CD4-positive, alpha-beta memory T cell (primary cell): ENCODE measurements at regions not wholly inside any gene's neighbourhood (a gene's known extent, or its start where the extent isn't known, plus 50 kb on each side); places are given as distances from the start of the nearest gene placed in this dataset.
"Not testable (repeated sequence)": the region's sequence is repeated elsewhere in the genome, so short reads cannot be mapped to it uniquely, and the experiment has no call there.

Source experiments
- CTCF ChIA-PET: fragments of 350-600 bp; sonication (Branson Sonifier 250); formaldehyde crosslinking; loops from one replicate; lab custom pipeline; 2021; ENCODE audit warnings: inconsistent platforms; ENCODE audit not compliant: partially characterized antibody; lab: Charles Lee
- POLR2A ChIA-PET: fragments of 350-600 bp; sonication (Branson Sonifier 250); formaldehyde crosslinking; loops from one replicate; lab custom pipeline; 2021; ENCODE audit not compliant: partially characterized antibody; lab: Charles Lee
- DNase-seq, 5 donors: peaks; one replicate each; pipeline versions ENCODE4 v3.0.0 to v3.0.0-alpha.2; 2020 to 2022; ENCODE audit warnings: mixed read lengths in 1 of 5
- H3K27ac ChIP-seq: one replicate; pipeline ENCODE4 v1.7.0; 2013; ENCODE audit warnings: low read depth, low read length
- H3K27me3 ChIP-seq: 2 replicates; pipeline ENCODE4 v1.7.0; 2013; ENCODE audit warnings: mild to moderate bottlenecking, low read length, moderate library complexity; ENCODE audit not compliant: insufficient read depth
- H3K36me3 ChIP-seq: 2 replicates; pipeline ENCODE4 v1.7.0; 2013; ENCODE audit warnings: mild to moderate bottlenecking, low read length, moderate library complexity; ENCODE audit not compliant: insufficient read depth
- H3K4me1 ChIP-seq: 2 replicates; pipeline ENCODE4 v1.7.0; 2013; ENCODE audit warnings: mild to moderate bottlenecking, low read length, moderate library complexity; ENCODE audit not compliant: insufficient read depth
- H3K4me3 ChIP-seq, 2 donors: one replicate each; pipeline ENCODE4 v1.7.0; 2013; ENCODE audit warnings: low read length in 2 of 2, mild to moderate bottlenecking in 1 of 2
- H3K9me3 ChIP-seq, 2 donors: one replicate each; pipeline ENCODE4 v1.7.0; 2013; ENCODE audit warnings: low read length in 2 of 2, control low read depth in 1 of 2; ENCODE audit not compliant: control insufficient read depth in 1 of 2
- H3K27ac Mint-ChIP-seq, 7 donors: one replicate each; pipeline ENCODE4 v1.8.0; 2020 to 2021; ENCODE audit warnings: mixed read lengths in 7 of 7, mild to moderate bottlenecking in 6 of 7, inconsistent platforms in 3 of 7, moderate library complexity in 3 of 7
- H3K27me3 Mint-ChIP-seq, 2 donors: one replicate each; pipeline ENCODE4 v1.8.0; 2020 to 2021; ENCODE audit warnings: mixed read lengths in 2 of 2
- H3K36me3 Mint-ChIP-seq, 2 donors: one replicate each; pipeline ENCODE4 v1.8.0; 2020 to 2021; ENCODE audit warnings: mixed read lengths in 2 of 2, inconsistent platforms in 1 of 2, mild to moderate bottlenecking in 1 of 2
- H3K4me1 Mint-ChIP-seq, 4 donors: one replicate each; pipeline ENCODE4 v1.8.0; 2020 to 2021; ENCODE audit warnings: mixed read lengths in 4 of 4, mild to moderate bottlenecking in 1 of 4
- H3K4me3 Mint-ChIP-seq, 8 donors: one replicate each; pipeline ENCODE4 v1.8.0; 2020 to 2021; ENCODE audit warnings: mixed read lengths in 8 of 8, mild to moderate bottlenecking in 7 of 8, moderate library complexity in 6 of 8, inconsistent platforms in 3 of 8
- H3K9me3 Mint-ChIP-seq, 8 donors: one replicate each; pipeline ENCODE4 v1.8.0; 2020 to 2021; ENCODE audit warnings: mixed read lengths in 8 of 8, mild to moderate bottlenecking in 5 of 8, inconsistent platforms in 3 of 8, moderate library complexity in 1 of 8
- intact Hi-C: fragments of 100-400 bp; cut with micrococcal nuclease; formaldehyde crosslinking; loops from one replicate; pipeline ENCODE4 v1.15.1; 2023

DNA sequence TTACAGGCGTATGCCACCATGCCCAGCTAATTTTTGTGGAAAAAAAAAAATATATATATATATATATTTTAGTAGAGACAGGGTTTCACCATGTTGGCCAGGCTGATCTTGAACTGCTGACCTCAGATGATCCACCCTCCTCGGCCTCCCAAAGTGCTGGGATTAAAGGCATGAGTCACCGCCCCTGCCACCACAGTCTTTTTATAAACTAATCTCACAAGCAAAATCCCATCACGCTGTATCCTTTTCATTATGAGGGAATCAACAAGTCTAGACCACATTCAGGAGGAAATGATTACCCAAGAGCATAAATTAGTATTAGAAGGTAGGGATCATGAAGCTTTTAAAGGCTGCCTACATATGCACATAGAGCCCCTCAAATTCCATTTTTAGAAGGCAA, 210.6 kb upstream of the NBEA start:
- H3K27me3 ChIP-seq: no peaks in the 10 kb centered on the region
- Mint-ChIP-seq H3K36me3 (no peaks in the 10 kb centered on the region), H3K27me3 (no peaks in the 10 kb centered on the region), H3K9me3 (peaks cover 0 to 13% (median 4%) of the 10 kb centered on the region in 8 donors), H3K4me3 (no peak overlapping the region), H3K4me1 (no peaks in the 10 kb centered on the region), H3K27ac (no peak overlapping the region)
- no peak for DNase-seq
- intact Hi-C loops: no loop called here
- no peak overlapping the region for H3K27ac ChIP-seq
- no peak overlapping the region for H3K4me3 ChIP-seq
- ChIA-PET POLR2A (no interaction called here), CTCF (no interaction called here)
- H3K4me1 ChIP-seq: no peaks in the 10 kb centered on the region
- H3K9me3 ChIP-seq: no peaks in the 10 kb centered on the region
- no peaks in the 10 kb centered on the region for H3K36me3 ChIP-seq

GRCh38 chr13:34733721-34734120, 208.3 kb upstream of the NBEA start:
- no peak for DNase-seq
- intact Hi-C loops: no loop called here
- no peaks in the 10 kb centered on the region for H3K27me3 Mint-ChIP-seq
- Histone ChIP-seq H3K27me3 (no peaks in the 10 kb centered on the region), H3K4me3 (no peak overlapping the region), H3K4me1 (no peaks in the 10 kb centered on the region), H3K27ac (no peak overlapping the region), H3K9me3 (no peaks in the 10 kb centered on the region), H3K36me3 (no peaks in the 10 kb centered on the region)
- CTCF ChIA-PET: no interaction called here
- H3K27ac Mint-ChIP-seq: no peak overlapping the region
- no peak overlapping the region for H3K4me3 Mint-ChIP-seq
- H3K9me3 Mint-ChIP-seq: peaks cover 0 to 13% (median 4%) of the 10 kb centered on the region in 8 donors
- no peaks in the 10 kb centered on the region for H3K36me3 Mint-ChIP-seq
- POLR2A ChIA-PET: no interaction called here
- H3K4me1 Mint-ChIP-seq: no peaks in the 10 kb centered on the region

- no peak overlapping the region for H3K27ac Mint-ChIP-seq
- CTCF ChIA-PET: no interaction called here
These were observed 207.1 kb upstream of the NBEA start for GRCh38 chr13:34734932-34735331.

GRCh38 chr13:34738254-34738992, 203.6 kb upstream of the NBEA start:
- H3K9me3 ChIP-seq: no peaks in the 10 kb centered on the region
- DNase-seq: no peak
- no peak overlapping the region for H3K27ac ChIP-seq
- no peaks in the 10 kb centered on the region for H3K4me1 ChIP-seq
- intact Hi-C loops: no loop called here
- Mint-ChIP-seq H3K9me3 (peaks cover 0 to 7% (median 1%) of the 10 kb centered on the region in 8 donors), H3K27ac (no peak overlapping the region), H3K27me3 (peaks cover 0 to 1% of the 10 kb centered on the region in 2 donors), H3K36me3 (no peaks in the 10 kb centered on the region), H3K4me1 (no peaks in the 10 kb centered on the region), H3K4me3 (no peak overlapping the region)
- no peak overlapping the region for H3K4me3 ChIP-seq
- H3K36me3 ChIP-seq: no peaks in the 10 kb centered on the region
- H3K27me3 ChIP-seq: no peaks in the 10 kb centered on the region
- POLR2A ChIA-PET: no interaction called here
- CTCF ChIA-PET: interaction anchor here (1.0 kb wide), 1 partner anchor 9 kb away, joined by 4 read pairs; no protein-coding TSS in a partner anchor

More at GRCh38 chr13:34734932-34735331, 207.1 kb upstream of the NBEA start:
- Histone ChIP-seq H3K36me3 (no peaks in the 10 kb centered on the region), H3K4me3 (no peak overlapping the region), H3K27ac (no peak overlapping the region), H3K4me1 (no peaks in the 10 kb centered on the region), H3K27me3 (no peaks in the 10 kb centered on the region), H3K9me3 (no peaks in the 10 kb centered on the region)
- intact Hi-C loops: no loop called here
- H3K27me3 Mint-ChIP-seq: no peaks in the 10 kb centered on the region
- DNase-seq: no peak
- H3K36me3 Mint-ChIP-seq: no peaks in the 10 kb centered on the region
- H3K9me3 Mint-ChIP-seq: peaks cover 0 to 9% (median 1%) of the 10 kb centered on the region in 8 donors
- H3K4me1 Mint-ChIP-seq: no peaks in the 10 kb centered on the region
- POLR2A ChIA-PET: no interaction called here
- no peak overlapping the region for H3K4me3 Mint-ChIP-seq

- H3K4me3 Mint-ChIP-seq, H3K4me1 ChIP-seq, H3K9me3 ChIP-seq, H3K36me3 Mint-ChIP-seq, H3K4me1 Mint-ChIP-seq, CTCF ChIA-PET, intact Hi-C loops, H3K27ac Mint-ChIP-seq, H3K27ac ChIP-seq, POLR2A ChIA-PET, H3K9me3 Mint-ChIP-seq, H3K4me3 ChIP-seq, H3K27me3 Mint-ChIP-seq, H3K27me3 ChIP-seq, DNase-seq, H3K36me3 ChIP-seq: not testable (repeated sequence)
These were observed 195.0 kb upstream of the NBEA start for GRCh38 chr13:34747056-34747455.

DNA sequence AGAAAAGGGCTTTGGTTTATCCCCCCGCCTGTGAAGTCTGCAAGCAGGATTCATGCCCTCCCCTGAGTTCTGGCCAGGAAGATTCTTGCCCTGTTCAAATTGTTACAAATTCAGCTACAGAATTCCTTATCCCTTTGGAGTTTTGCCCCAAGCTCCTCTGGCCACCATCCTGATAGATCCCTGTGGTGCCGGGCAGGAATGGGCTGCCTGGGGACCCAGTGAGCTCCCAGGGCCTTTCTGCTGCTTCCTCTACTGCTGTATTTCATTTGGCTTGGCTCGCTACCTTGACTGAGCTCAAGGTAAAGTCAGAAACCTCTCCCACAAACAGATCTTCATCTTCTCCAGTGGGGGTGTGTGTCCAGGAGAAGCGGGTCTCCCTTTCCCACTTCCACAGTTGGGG, 194.6 kb upstream of the NBEA start:
- DNase-seq: no peak
- H3K9me3 Mint-ChIP-seq: peaks cover 0 to 6% (median 3%) of the 10 kb centered on the region in 8 donors
- intact Hi-C loops: no loop called here
- H3K9me3 ChIP-seq: no peaks in the 10 kb centered on the region
- CTCF ChIA-PET: no interaction called here
- POLR2A ChIA-PET: no interaction called here
- H3K36me3 ChIP-seq: no peaks in the 10 kb centered on the region
- H3K4me1 ChIP-seq: no peaks in the 10 kb centered on the region
- H3K4me3 ChIP-seq: no peak overlapping the region
- no peak overlapping the region for H3K27ac ChIP-seq
- H3K36me3 Mint-ChIP-seq: no peaks in the 10 kb centered on the region
- no peaks in the 10 kb centered on the region for H3K4me1 Mint-ChIP-seq
- H3K27me3 ChIP-seq: no peaks in the 10 kb centered on the region
- H3K27ac Mint-ChIP-seq: no peak overlapping the region
- no peak overlapping the region for H3K4me3 Mint-ChIP-seq
- peaks cover 2 to 7% of the 10 kb centered on the region in 2 donors for H3K27me3 Mint-ChIP-seq

GRCh38 chr13:34748073-34748472, 194.0 kb upstream of the NBEA start:
- DNase-seq: no peak
- no peaks in the 10 kb centered on the region for H3K36me3 Mint-ChIP-seq
- H3K4me3 Mint-ChIP-seq: no peak overlapping the region
- Histone ChIP-seq H3K9me3 (no peaks in the 10 kb centered on the region), H3K4me1 (no peaks in the 10 kb centered on the region), H3K36me3 (no peaks in the 10 kb centered on the region), H3K27ac (no peak overlapping the region), H3K27me3 (no peaks in the 10 kb centered on the region), H3K4me3 (no peak overlapping the region)
- CTCF ChIA-PET: no interaction called here
- H3K4me1 Mint-ChIP-seq: no peaks in the 10 kb centered on the region
- H3K27ac Mint-ChIP-seq: no peak overlapping the region
- peaks cover 0 to 6% (median 3%) of the 10 kb centered on the region in 8 donors for H3K9me3 Mint-ChIP-seq
- intact Hi-C loops: no loop called here
- POLR2A ChIA-PET: no interaction called here
- peaks cover 2 to 7% of the 10 kb centered on the region in 2 donors for H3K27me3 Mint-ChIP-seq
